ENCODE measurements at regions not wholly inside any gene's neighbourhood (a gene's known extent, or its start where the extent isn't known, plus 50 kb on each side); places are given as distances from the start of the nearest gene placed in this dataset.

DNA sequence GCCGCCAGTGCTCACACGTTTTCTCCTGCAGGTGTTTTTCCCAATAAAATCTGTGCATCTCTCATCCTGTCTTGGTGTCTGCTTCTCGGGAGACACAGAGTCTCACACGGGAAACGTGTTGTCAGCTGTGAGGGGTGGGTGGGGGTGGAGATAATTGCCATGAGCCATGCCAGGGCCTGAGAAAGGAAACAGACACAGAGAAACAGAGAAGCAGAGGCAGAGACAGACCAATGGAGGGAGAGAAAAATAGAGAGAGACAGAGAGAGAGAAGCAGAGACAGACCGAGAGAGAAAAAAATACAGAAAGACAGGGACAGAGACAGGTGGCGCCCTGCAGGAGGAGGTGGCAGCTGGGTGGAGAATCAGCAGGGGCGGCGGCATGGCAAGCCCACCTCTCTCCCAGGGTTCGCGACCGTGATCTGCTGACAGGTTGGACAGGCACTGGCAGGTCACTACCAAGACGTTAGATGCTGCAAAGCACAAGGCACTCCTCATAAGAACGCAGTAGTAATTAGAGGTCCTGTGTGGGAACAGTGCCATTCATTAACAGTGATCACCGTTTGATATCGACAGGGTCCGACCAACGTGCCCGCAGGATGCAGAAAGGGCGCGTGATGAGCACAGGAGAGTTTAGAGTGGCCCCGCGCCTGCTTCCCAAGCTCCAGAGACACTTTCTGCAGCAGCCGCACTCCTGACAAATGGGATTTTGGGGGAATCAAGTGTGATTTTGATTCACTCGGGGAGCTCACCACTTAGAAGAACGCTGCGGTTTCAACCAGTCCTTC is 70.5 kb upstream of the INSIG1 start:
- H3K27ac ChIP-seq (ENCODE audit: insufficient read depth, low read depth, low read length): no peak overlapping the region
- no peak for TF ChIP-seq POLR2A (IDR thresholded peaks at IDR 0.05; ENCODE audit: low read depth, low read length)
- TF ChIP-seq JUN (IDR thresholded peaks at IDR 0.05; ENCODE audit: borderline replicate concordance, insufficient read depth, insufficient read length, low read depth): no peak
- TF ChIP-seq EZH2 (IDR thresholded peaks at IDR 0.05; ENCODE audit: borderline replicate concordance, low read depth, low read length, severe bottlenecking): no peak
- no peak for TF ChIP-seq FOS (IDR thresholded peaks at IDR 0.05; ENCODE audit: borderline replicate concordance, insufficient read depth, low read length)
- TF ChIP-seq, protein P1, sequence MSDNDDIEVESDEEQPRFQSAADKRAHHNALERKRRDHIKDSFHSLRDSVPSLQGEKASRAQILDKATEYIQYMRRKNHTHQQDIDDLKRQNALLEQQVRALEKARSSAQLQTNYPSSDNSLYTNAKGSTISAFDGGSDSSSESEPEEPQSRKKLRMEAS (IDR thresholded peaks at IDR 0.05; ENCODE audit: insufficient read depth, insufficient read length): no peak
- TF ChIP-seq, protein P2, sequence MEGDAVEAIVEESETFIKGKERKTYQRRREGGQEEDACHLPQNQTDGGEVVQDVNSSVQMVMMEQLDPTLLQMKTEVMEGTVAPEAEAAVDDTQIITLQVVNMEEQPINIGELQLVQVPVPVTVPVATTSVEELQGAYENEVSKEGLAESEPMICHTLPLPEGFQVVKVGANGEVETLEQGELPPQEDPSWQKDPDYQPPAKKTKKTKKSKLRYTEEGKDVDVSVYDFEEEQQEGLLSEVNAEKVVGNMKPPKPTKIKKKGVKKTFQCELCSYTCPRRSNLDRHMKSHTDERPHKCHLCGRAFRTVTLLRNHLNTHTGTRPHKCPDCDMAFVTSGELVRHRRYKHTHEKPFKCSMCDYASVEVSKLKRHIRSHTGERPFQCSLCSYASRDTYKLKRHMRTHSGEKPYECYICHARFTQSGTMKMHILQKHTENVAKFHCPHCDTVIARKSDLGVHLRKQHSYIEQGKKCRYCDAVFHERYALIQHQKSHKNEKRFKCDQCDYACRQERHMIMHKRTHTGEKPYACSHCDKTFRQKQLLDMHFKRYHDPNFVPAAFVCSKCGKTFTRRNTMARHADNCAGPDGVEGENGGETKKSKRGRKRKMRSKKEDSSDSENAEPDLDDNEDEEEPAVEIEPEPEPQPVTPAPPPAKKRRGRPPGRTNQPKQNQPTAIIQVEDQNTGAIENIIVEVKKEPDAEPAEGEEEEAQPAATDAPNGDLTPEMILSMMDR (IDR thresholded peaks at IDR 0.05; ENCODE audit: extremely low read depth in 1 of 2, insufficient read depth in 1 of 2, low read depth in 1 of 2, low read length in 2 of 2): no peak
- no peak for TF ChIP-seq GATA2 (IDR thresholded peaks at IDR 0.05; ENCODE audit: insufficient read depth, insufficient read length, low read depth, low read length)
- no peak for TF ChIP-seq POLR2AphosphoS5 (IDR thresholded peaks at IDR 0.05; ENCODE audit: insufficient read depth, low read depth, low read length)
- TF ChIP-seq MYC (IDR thresholded peaks at IDR 0.05; ENCODE audit: low read depth, low read length): no peak
- no peaks in the 10 kb centered on the region for H3K27me3 ChIP-seq (ENCODE audit: control insufficient read depth in 2 of 2, insufficient read depth in 2 of 2, low read length in 2 of 2)
- FAIRE-seq: no peak
- H3K9ac ChIP-seq (replicated peaks; ENCODE audit: extremely low read depth, insufficient read depth, low read length): no peak overlapping the region
- no peaks in the 10 kb centered on the region for H3K9me3 ChIP-seq (replicated peaks; ENCODE audit: control insufficient read depth, insufficient read depth, low read length)
- BruUV-seq (replicated peaks): no TSS peak
- H2AFZ ChIP-seq (ENCODE audit: low read depth, low read length): no peak overlapping the region
- CTCF ChIA-PET: interaction anchor here (1.9 kb wide), 1 partner anchor 25 kb away, joined by 5 read pairs; no protein-coding TSS in a partner anchor
- H3K9me1 ChIP-seq (replicated peaks; ENCODE audit: control insufficient read depth, extremely low read depth, insufficient read depth, low read length): no peaks in the 10 kb centered on the region
- no peaks in the 10 kb centered on the region for H3K4me1 ChIP-seq (ENCODE audit: control insufficient read depth, extremely low read depth, insufficient read depth, low read length)
- no peaks in the 10 kb centered on the region for H4K20me1 ChIP-seq (replicated peaks; ENCODE audit: control insufficient read depth, extremely low read depth, insufficient read depth, low read length)
- intact Hi-C loops (cut with micrococcal nuclease) (no loop called here), dilution Hi-C loops (cut with MboI; ENCODE audit: extremely low pct_ligation_motif_present, low sequenced_read_pairs) (no loop called here)
- H3K4me3 ChIP-seq (replicated peaks in 1 of 3; ENCODE audit: insufficient read depth in 1 of 3, low read depth in 1 of 3, low read length in 3 of 3): no peak overlapping the region
- no peaks in the 10 kb centered on the region for H3K36me3 ChIP-seq (ENCODE audit: control insufficient read depth in 2 of 2, extremely low read depth in 1 of 2, insufficient read depth in 2 of 2, low read length in 2 of 2)
- DNase-seq (ENCODE audit: low read depth, low spot score): no peak
- no peak overlapping the region for H3K4me2 ChIP-seq (ENCODE audit: insufficient read depth, low read length)
- no peaks in the 10 kb centered on the region for H3K79me2 ChIP-seq (ENCODE audit: control insufficient read depth, insufficient read depth, low read length)
- POLR2A ChIA-PET: no interaction called here
